ENCODE measurements at regions not wholly inside any gene's neighbourhood (a gene's known extent, or its start where the extent isn't known, plus 50 kb on each side); places are given as distances from the start of the nearest gene placed in this dataset.
"Not testable (repeated sequence)": the region's sequence is repeated elsewhere in the genome, so short reads cannot be mapped to it uniquely, and the experiment has no call there.

DNA sequence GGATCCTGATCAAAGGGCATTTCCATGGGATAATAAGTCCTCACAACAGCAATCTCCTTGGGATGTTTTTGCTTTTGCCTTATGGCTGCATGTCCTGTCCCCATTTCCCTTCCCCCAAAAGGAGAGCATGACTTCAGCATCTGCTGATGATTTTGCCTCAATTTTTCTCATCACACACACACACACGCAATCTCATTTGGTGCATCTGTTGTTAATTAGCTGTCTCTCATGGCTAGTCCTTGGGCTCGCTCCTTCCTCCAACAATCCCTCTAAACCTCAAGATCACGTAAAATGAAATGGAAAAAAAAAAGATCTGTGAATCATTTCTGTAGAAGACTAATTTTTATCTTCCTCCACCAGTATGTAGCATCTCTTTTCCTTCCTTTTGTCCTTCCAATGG is 153.6 kb downstream of the RBMX2 start:
- DNase-seq: peak; percentile 1

DNA sequence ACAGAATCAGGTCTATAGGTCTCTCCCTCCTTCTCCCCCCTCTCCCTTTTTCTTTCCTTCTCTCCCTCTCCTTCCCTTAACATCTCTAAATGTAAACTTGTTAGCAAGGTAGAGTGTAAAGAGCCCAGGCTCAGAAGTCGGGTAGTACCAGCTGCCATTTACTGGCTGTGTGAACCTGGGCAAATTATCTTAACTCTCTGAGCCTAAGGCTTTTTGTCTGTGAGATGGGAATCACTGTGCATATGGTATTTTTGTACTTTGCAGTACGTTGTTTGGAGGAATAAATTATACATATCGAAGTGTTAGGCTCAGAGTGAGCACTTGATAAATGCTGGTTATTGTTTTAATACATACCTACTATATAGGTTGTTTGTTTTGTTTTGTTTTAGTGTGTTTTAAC is 154.0 kb downstream of the RBMX2 start:
- DNase-seq: no peak

DNA sequence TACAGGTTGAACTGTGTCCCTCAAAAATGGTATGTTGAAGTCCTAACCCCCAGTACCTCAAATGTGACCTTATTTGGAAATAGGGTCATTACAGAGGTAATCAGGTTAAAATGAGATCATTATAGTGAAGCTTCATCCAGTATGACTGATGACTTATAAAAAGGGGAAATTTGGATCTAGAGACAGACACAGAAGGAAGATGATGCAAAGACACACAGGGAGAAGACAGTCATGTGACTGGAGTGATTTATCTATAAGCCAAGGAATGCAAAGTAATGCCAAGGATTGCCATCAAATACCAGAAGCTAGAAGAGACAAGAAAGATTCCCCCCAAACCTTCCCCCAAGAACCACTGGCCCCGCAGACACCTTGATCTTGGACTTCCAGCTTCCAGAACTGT is 155.2 kb downstream of the RBMX2 start:
- no peak for DNase-seq

DNA sequence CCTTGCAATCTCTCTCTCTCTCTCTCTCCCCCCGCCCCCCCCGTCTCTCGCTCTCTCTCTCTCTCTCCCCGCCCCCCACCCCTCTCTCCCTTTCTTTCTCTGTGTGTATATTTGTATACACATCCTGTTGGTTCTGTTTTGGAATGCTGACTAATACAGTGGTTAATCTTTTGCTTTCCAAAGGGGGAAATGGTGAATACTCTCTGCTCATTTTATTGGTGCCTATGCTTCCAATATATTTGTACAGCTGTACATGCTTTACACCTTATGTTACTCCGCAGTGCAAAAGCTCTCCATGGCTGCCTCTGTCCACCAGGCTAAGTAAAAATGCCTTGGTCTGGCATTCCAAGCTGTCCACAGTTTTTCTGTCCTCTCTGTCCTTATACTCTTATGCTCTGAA is 158.8 kb downstream of the RBMX2 start:
- no peak for DNase-seq

DNA sequence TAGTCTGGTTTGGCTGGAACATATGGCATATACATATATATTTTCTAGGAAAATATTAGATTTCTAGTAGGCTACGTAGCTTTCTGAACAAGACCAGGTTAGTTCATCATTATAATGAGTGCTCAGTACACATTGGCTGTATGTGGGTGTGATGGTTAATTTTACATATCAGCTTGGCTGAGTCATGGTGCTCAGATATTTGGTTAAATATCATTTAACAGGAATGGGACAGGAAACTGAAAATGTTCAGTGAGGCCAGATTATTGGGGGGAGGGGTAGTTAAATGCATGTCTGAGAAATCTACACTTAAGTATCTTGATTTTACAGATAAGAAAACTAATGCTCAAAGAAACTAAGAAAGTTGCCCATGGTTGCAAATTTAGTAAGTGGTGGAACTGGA is 160.1 kb downstream of the RBMX2 start:
- no peak for DNase-seq

DNA sequence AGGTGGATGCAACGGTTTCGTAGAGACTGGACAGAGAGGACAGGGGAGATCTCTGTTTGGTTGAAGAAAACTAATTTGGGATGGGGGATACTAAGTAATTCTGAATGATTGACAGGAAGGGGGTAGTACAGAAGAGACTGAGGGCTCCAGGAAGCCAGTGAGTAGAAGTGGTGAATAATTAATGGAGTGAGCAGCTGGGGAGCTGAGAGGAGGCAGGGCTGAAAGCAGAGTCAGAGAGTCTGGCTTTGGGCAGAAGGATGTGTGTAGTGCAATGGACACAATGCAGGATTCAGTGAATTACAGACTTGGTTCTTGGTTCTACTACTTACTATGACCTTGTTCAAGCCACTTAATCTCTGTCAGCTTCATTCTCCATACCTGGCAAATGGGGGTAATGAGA is 161.7 kb downstream of the RBMX2 start:
- no peak for DNase-seq

DNA sequence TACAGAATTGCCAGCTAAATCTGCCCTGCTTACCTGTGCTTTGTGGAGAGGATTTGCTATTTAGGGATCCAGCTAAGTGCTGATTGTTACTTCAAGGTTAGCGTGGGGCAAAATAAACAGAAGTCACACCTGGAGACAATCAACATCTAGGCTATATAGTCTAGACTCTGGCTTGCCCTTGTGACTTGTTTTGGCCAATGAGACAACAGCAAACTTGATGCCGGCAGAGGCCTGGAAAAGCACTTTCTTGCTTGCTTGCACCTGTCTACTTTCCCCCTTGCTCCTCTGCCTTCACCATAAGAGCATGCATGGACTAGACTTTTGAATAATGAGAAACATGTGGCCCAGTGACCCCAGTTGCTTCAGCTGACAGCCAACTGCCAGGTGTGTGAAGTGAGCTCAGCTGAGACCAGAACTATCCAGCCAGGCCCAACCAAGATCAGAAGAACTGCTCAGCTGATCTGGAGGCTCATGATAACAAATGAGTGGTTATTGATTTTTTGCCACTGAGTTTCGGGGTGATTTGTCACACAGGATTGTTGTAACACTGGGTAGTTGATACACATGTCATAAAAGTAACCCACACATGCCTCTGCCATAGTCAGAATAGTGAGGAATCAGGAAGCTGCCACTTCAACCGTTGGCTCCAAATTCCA is 164.4 kb downstream of the RBMX2 start:
- no peak for DNase-seq

DNA sequence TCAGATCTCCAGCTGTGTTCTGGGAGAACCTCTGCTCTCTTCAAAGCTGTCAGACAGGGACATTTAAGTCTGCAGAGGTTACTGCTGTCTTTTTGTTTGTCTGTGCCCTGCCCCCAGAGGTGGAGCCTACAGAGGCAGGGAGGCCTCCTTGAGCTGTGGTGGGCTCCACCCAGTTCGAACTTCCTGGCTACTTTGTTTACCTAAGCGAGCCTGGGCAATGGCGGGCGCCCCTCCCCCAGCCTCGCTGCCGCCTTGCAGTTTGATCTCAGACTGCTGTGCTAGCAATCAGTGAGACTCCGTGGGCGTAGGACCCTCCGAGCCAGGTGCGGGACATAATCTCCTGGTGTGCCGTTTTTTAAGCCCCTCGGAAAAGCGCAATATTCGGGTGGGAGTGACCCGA is 171.2 kb downstream of the RBMX2 start:
- not testable (repeated sequence) for DNase-seq
